ENCODE measurements at regions not wholly inside any gene's neighbourhood (a gene's known extent, or its start where the extent isn't known, plus 50 kb on each side); places are given as distances from the start of the nearest gene placed in this dataset.

DNA sequence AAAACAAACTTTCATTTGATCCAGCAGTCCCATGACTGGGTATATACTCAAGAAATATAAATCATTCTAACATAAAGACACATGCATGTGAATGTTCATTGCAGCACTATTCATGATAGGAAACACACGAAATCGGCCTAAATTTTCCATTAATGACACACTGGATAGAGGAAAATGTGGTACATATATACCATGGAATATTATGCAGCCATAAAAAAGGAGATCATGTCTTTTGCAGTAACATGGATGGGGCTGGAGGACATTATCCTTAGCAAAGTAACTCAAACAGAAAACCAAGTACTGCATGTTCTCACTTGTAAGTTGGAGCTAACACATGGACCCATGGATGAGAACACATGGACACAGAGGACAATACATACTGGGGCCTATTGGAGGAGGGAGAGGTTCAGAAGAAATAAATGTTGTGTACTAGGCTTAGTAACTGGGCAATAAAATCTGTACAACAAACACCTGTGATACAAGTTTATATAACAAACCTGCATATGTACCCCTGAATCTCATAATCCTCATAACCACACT, 283.6 kb downstream of the LMO7 start:
- Mint-ChIP-seq H3K27me3 (ENCODE audit: low read depth, unreplicated experiment) (no peaks in the 10 kb centered on the region), H3K4me3 (ENCODE audit: unreplicated experiment) (no peak overlapping the region), H3K36me3 (ENCODE audit: low read depth, unreplicated experiment) (no peaks in the 10 kb centered on the region), H3K9me3 (ENCODE audit: unreplicated experiment) (no peaks in the 10 kb centered on the region), H3K27ac (ENCODE audit: unreplicated experiment) (no peak overlapping the region), H3K4me1 (ENCODE audit: low read depth, unreplicated experiment) (no peaks in the 10 kb centered on the region)
- H3K27me3 ChIP-seq (ENCODE audit: insufficient read depth, low read length): no peaks in the 10 kb centered on the region
- no peaks in the 10 kb centered on the region for H3K4me1 ChIP-seq (ENCODE audit: insufficient read depth, low read length)
- DNase-seq (ENCODE audit: low read depth): no peak
- H3K9me3 ChIP-seq (ENCODE audit: insufficient read depth, low read depth, low read length): no peaks in the 10 kb centered on the region
- H3K79me2 ChIP-seq (ENCODE audit: insufficient read depth, low read length): no peaks in the 10 kb centered on the region
- no peaks in the 10 kb centered on the region for H3K36me3 ChIP-seq (ENCODE audit: insufficient read depth, low read length)
- H3K27ac ChIP-seq (ENCODE audit: low read depth, low read length): no peak overlapping the region
- H3K9ac ChIP-seq (ENCODE audit: low read length): no peak overlapping the region
- H3K4me3 ChIP-seq (ENCODE audit: insufficient read depth, low read depth, low read length): no peak overlapping the region
- no peak overlapping the region for H2AFZ ChIP-seq (ENCODE audit: low read depth, low read length)
- H3K4me2 ChIP-seq (ENCODE audit: low read length): no peak overlapping the region
- FAIRE-seq: peak; percentile 23
- TF ChIP-seq EZH2 (IDR thresholded peaks at IDR 0.05; ENCODE audit: insufficient read depth, low read length): no peak
- TF ChIP-seq, protein P1, sequence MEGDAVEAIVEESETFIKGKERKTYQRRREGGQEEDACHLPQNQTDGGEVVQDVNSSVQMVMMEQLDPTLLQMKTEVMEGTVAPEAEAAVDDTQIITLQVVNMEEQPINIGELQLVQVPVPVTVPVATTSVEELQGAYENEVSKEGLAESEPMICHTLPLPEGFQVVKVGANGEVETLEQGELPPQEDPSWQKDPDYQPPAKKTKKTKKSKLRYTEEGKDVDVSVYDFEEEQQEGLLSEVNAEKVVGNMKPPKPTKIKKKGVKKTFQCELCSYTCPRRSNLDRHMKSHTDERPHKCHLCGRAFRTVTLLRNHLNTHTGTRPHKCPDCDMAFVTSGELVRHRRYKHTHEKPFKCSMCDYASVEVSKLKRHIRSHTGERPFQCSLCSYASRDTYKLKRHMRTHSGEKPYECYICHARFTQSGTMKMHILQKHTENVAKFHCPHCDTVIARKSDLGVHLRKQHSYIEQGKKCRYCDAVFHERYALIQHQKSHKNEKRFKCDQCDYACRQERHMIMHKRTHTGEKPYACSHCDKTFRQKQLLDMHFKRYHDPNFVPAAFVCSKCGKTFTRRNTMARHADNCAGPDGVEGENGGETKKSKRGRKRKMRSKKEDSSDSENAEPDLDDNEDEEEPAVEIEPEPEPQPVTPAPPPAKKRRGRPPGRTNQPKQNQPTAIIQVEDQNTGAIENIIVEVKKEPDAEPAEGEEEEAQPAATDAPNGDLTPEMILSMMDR (IDR thresholded peaks at IDR 0.05; ENCODE audit: insufficient read depth, low read depth, low read length): no peak
- H4K20me1 ChIP-seq (ENCODE audit: insufficient read depth, low read length): no peaks in the 10 kb centered on the region

DNA sequence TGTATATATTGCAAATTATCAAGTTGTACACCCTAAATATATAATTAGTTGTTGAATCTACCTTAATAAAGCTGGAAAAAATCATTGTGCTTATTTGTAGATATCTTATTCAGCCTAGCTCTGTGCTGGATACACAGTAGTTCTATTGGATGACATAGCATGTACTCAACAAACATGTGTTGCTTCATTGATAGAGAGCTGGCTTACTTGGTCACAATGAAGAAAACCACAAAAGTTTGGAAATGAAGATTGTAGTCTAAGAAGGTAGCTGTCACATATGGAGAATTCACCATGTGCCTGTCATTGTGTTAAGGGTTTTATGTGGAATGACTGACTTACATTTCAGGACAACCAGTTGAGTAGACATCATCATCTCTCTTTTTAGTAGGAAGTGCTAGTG, 278.9 kb downstream of the LMO7 start:
- H3K4me3 ChIP-seq (ENCODE audit: insufficient read depth, low read depth, low read length): no peak overlapping the region
- TF ChIP-seq EZH2 (IDR thresholded peaks at IDR 0.05; ENCODE audit: insufficient read depth, low read length): no peak
- TF ChIP-seq, protein P1 (IDR thresholded peaks at IDR 0.05; ENCODE audit: insufficient read depth, low read depth, low read length): no peak
- H3K4me3 Mint-ChIP-seq (ENCODE audit: unreplicated experiment): no peak overlapping the region
- FAIRE-seq: no peak
- no peaks in the 10 kb centered on the region for H3K36me3 Mint-ChIP-seq (ENCODE audit: low read depth, unreplicated experiment)
- no peaks in the 10 kb centered on the region for H3K9me3 Mint-ChIP-seq (ENCODE audit: unreplicated experiment)
- no peaks in the 10 kb centered on the region for H4K20me1 ChIP-seq (ENCODE audit: insufficient read depth, low read length)
- H3K27ac ChIP-seq (ENCODE audit: low read depth, low read length): no peak overlapping the region
- H3K9me3 ChIP-seq (ENCODE audit: insufficient read depth, low read depth, low read length): no peaks in the 10 kb centered on the region
- no peaks in the 10 kb centered on the region for H3K4me1 ChIP-seq (ENCODE audit: insufficient read depth, low read length)
- H3K27me3 Mint-ChIP-seq (ENCODE audit: low read depth, unreplicated experiment): no peaks in the 10 kb centered on the region
- H3K9ac ChIP-seq (ENCODE audit: low read length): no peak overlapping the region
- H3K79me2 ChIP-seq (ENCODE audit: insufficient read depth, low read length): no peaks in the 10 kb centered on the region
- no peak overlapping the region for H3K27ac Mint-ChIP-seq (ENCODE audit: unreplicated experiment)
- no peak overlapping the region for H3K4me2 ChIP-seq (ENCODE audit: low read length)
- no peaks in the 10 kb centered on the region for H3K27me3 ChIP-seq (ENCODE audit: insufficient read depth, low read length)
- no peak for DNase-seq (ENCODE audit: low read depth)
- H2AFZ ChIP-seq (ENCODE audit: low read depth, low read length): no peak overlapping the region
- H3K36me3 ChIP-seq (ENCODE audit: insufficient read depth, low read length): no peaks in the 10 kb centered on the region
- no peaks in the 10 kb centered on the region for H3K4me1 Mint-ChIP-seq (ENCODE audit: low read depth, unreplicated experiment)

DNA sequence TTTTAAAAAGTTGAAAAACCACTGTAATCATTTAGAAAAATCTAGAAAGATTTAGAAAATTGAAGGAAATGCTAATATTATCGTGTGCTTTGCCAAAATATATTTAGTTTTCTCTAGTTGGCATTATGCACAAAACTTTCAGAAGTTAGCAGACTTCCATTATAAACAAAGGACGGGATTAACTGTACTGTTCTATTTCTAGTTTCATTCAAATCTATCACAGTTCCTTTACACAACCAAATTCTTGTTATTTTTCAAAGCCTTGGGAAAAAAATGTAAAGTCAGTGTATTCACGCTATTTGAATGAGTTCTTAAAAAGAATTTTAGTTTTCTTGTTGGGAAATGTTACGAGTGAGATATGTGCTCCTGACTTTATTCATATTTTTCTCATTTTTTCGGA, 277.8 kb downstream of the LMO7 start:
- Histone ChIP-seq H3K27ac (ENCODE audit: low read depth, low read length) (no peak overlapping the region), H3K9ac (ENCODE audit: low read length) (no peak overlapping the region), H3K4me2 (ENCODE audit: low read length) (no peak overlapping the region), H3K4me3 (ENCODE audit: insufficient read depth, low read depth, low read length) (no peak overlapping the region), H3K36me3 (ENCODE audit: insufficient read depth, low read length) (no peaks in the 10 kb centered on the region), H3K27me3 (ENCODE audit: insufficient read depth, low read length) (no peaks in the 10 kb centered on the region), H3K4me1 (ENCODE audit: insufficient read depth, low read length) (no peaks in the 10 kb centered on the region), H4K20me1 (ENCODE audit: insufficient read depth, low read length) (no peaks in the 10 kb centered on the region), H2AFZ (ENCODE audit: low read depth, low read length) (no peak overlapping the region), H3K79me2 (ENCODE audit: insufficient read depth, low read length) (no peaks in the 10 kb centered on the region), H3K9me3 (ENCODE audit: insufficient read depth, low read depth, low read length) (no peaks in the 10 kb centered on the region)
- TF ChIP-seq EZH2 (IDR thresholded peaks at IDR 0.05; ENCODE audit: insufficient read depth, low read length): no peak
- TF ChIP-seq, protein P1 (IDR thresholded peaks at IDR 0.05; ENCODE audit: insufficient read depth, low read depth, low read length): no peak
- DNase-seq (ENCODE audit: low read depth): no peak
- FAIRE-seq: no peak
- H3K4me1 Mint-ChIP-seq (ENCODE audit: low read depth, unreplicated experiment): no peaks in the 10 kb centered on the region
- no peak overlapping the region for H3K4me3 Mint-ChIP-seq (ENCODE audit: unreplicated experiment)
- H3K9me3 Mint-ChIP-seq (ENCODE audit: unreplicated experiment): no peaks in the 10 kb centered on the region
- H3K27ac Mint-ChIP-seq (ENCODE audit: unreplicated experiment): no peak overlapping the region
- H3K27me3 Mint-ChIP-seq (ENCODE audit: low read depth, unreplicated experiment): no peaks in the 10 kb centered on the region
- H3K36me3 Mint-ChIP-seq (ENCODE audit: low read depth, unreplicated experiment): no peaks in the 10 kb centered on the region
